ENCODE measurements at regions not wholly inside any gene's neighbourhood (a gene's known extent, or its start where the extent isn't known, plus 50 kb on each side); places are given as distances from the start of the nearest gene placed in this dataset.

DNA sequence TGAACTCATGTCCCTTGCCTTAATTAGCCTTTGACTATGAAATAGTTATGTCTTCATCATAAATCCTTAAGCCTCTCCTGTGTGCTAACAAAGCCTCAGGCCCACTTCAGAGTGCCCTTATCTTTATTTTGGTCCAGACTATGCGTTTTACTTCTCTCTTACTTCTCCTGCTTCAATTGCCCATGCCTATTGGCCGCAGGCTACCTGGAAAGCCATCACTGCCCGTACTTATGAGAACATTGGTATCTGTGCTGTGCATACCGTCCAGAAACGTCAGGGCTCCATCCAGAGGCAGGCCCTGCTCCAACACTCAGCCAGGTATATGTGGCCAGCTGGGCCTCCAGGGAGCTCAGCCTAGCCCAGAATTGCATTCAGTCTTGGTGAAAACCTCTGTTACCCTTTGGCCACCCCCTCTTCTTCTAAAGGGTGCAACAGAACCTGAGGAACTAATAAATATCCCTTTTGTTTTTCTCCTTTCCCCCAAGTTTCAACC lies 212.4 kb upstream of the MTPN start:
- no peak for TF ChIP-seq EZH2 (IDR thresholded peaks at IDR 0.05; ENCODE audit: insufficient read depth, poor library complexity, severe bottlenecking)
- no peak for TF ChIP-seq EZH2phosphoT487 (IDR thresholded peaks at IDR 0.05; ENCODE audit: insufficient read depth, low read depth)

Measured in GM23248 (cell line).